H9 (cell line): ENCODE measurements at regions not wholly inside any gene's neighbourhood (a gene's known extent, or its start where the extent isn't known, plus 50 kb on each side); places are given as distances from the start of the nearest gene placed in this dataset.

Experiments
- DNase-seq: peaks from one replicate; pipeline ENCODE4 v3.0.0-alpha.2; 2017
- H2AFZ ChIP-seq: one replicate; pipeline ENCODE4 v1.6.1; 2013; ENCODE audit warnings: mild to moderate bottlenecking, low read length, control low read depth, moderate library complexity
- H2AK5ac ChIP-seq: 2 replicates; pipeline ENCODE4 v1.6.1; 2013; ENCODE audit warnings: low read length, control low read depth, mixed read lengths; ENCODE audit not compliant: insufficient read length
- H2BK120ac ChIP-seq: one replicate; pipeline ENCODE4 v1.6.1; 2013; ENCODE audit warnings: low read depth, mild to moderate bottlenecking, low read length, control low read depth, inconsistent platforms; ENCODE audit not compliant: poor library complexity, severe bottlenecking
- H2BK12ac ChIP-seq: 2 replicates; pipeline ENCODE4 v1.6.1; 2013; ENCODE audit warnings: low read length, control low read depth, mixed read lengths, low read depth; ENCODE audit not compliant: insufficient read length
- H2BK15ac ChIP-seq: 2 replicates; pipeline ENCODE4 v1.6.1; 2013; ENCODE audit warnings: low read depth, low read length, control low read depth
- H2BK20ac ChIP-seq: one replicate; pipeline ENCODE4 v1.6.1; 2013; ENCODE audit warnings: low read depth, mild to moderate bottlenecking, low read length, control low read depth, inconsistent platforms; ENCODE audit not compliant: poor library complexity, severe bottlenecking
- H2BK5ac ChIP-seq: 2 replicates; pipeline ENCODE4 v1.6.1; 2013; ENCODE audit warnings: low read length, control low read depth, mixed read lengths; ENCODE audit not compliant: insufficient read length
- H3K14ac ChIP-seq: 2 replicates; pipeline ENCODE4 v1.6.1; 2013; ENCODE audit warnings: low read length, control low read depth; ENCODE audit not compliant: insufficient read depth
- H3K18ac ChIP-seq: 2 replicates; pipeline ENCODE4 v1.6.1; 2013; ENCODE audit warnings: low read depth, mild to moderate bottlenecking, mixed read lengths, low read length, control low read depth; ENCODE audit not compliant: insufficient read length
- H3K23ac ChIP-seq: 2 replicates; pipeline ENCODE4 v1.6.1; 2013; ENCODE audit warnings: low read length, control low read depth, mixed read lengths, low read depth; ENCODE audit not compliant: insufficient read length
- H3K23me2 ChIP-seq: 2 replicates; pipeline ENCODE4 v1.6.1; 2013; ENCODE audit warnings: low read depth, mild to moderate bottlenecking, mixed read lengths, low read length, control low read depth; ENCODE audit not compliant: insufficient read length, poor library complexity, severe bottlenecking
- H3K27ac ChIP-seq: 2 replicates; pipeline ENCODE4 v1.5.1; 2013; ENCODE audit warnings: low read length, control low read depth, mixed read lengths, low read depth; ENCODE audit not compliant: insufficient read length
- H3K27me3 ChIP-seq: 2 replicates; pipeline ENCODE4 v1.6.1; 2013; ENCODE audit warnings: low read length, control low read depth, inconsistent platforms; ENCODE audit not compliant: insufficient read depth
- H3K4ac ChIP-seq: 2 replicates; pipeline ENCODE4 v1.6.1; 2013; ENCODE audit warnings: low read depth, mild to moderate bottlenecking, control low read depth, inconsistent platforms, low read length, moderate library complexity
- H3K4me1 ChIP-seq: 2 replicates; pipeline ENCODE4 v1.6.1; 2013; ENCODE audit warnings: low read length, control low read depth, inconsistent platforms; ENCODE audit not compliant: insufficient read depth
- H3K4me2 ChIP-seq: 2 replicates; pipeline ENCODE4 v1.6.1; 2013; ENCODE audit warnings: low read length, control low read depth, mixed read lengths; ENCODE audit not compliant: insufficient read length, insufficient read depth
- H3K56ac ChIP-seq: 2 replicates; pipeline ENCODE4 v1.6.1; 2013; ENCODE audit warnings: low read depth, mild to moderate bottlenecking, mixed read lengths, low read length, control low read depth; ENCODE audit not compliant: insufficient read length
- H3K79me1 ChIP-seq: 2 replicates; pipeline ENCODE4 v1.6.1; 2013; ENCODE audit warnings: low read depth, mild to moderate bottlenecking, moderate library complexity, low read length, control low read depth, inconsistent platforms; ENCODE audit not compliant: insufficient read depth, poor library complexity, severe bottlenecking
- H3K79me2 ChIP-seq: 2 replicates; pipeline ENCODE4 v1.6.1; 2013; ENCODE audit warnings: low read length, control low read depth, inconsistent platforms; ENCODE audit not compliant: insufficient read depth
- H3K9ac ChIP-seq: 2 replicates; pipeline ENCODE4 v1.6.1; 2013; ENCODE audit warnings: low read length, control low read depth, mixed read lengths; ENCODE audit not compliant: insufficient read length; ENCODE audit errors: extremely low read depth
- H3K9me3 ChIP-seq: one replicate; pipeline ENCODE4 v1.6.1; 2013; ENCODE audit warnings: low read depth, low read length, inconsistent platforms; ENCODE audit not compliant: control insufficient read depth
- H3T11ph ChIP-seq: one replicate; pipeline ENCODE4 v1.6.1; 2013; ENCODE audit warnings: mild to moderate bottlenecking, low read length, control low read depth, inconsistent platforms
- H4K20me1 ChIP-seq: one replicate; pipeline ENCODE4 v1.6.1; 2013; ENCODE audit not compliant: control insufficient read depth, insufficient read length, insufficient read depth
- H4K5ac ChIP-seq: 2 replicates; pipeline ENCODE4 v1.6.1; 2013; ENCODE audit warnings: low read depth, mild to moderate bottlenecking, mixed read lengths, low read length, control low read depth; ENCODE audit not compliant: insufficient read length
- H4K8ac ChIP-seq: replicated peaks from 2 replicates; pipeline ENCODE4 v1.6.1; 2013; ENCODE audit warnings: low read length, control low read depth, mixed read lengths, low read depth; ENCODE audit not compliant: insufficient read length
- H4K91ac ChIP-seq: 2 replicates; pipeline ENCODE4 v1.6.1; 2013; ENCODE audit warnings: low read depth, mild to moderate bottlenecking, moderate library complexity, mixed read lengths, low read length, control low read depth; ENCODE audit not compliant: insufficient read length
- H3K27ac Mint-ChIP-seq, 3 experiments: 2 replicates in 2 of 3; 3 replicates in 1 of 3; pipeline ENCODE4 v1.8.0; 2020 to 2021; ENCODE audit warnings: mixed read lengths in 3 of 3, mild to moderate bottlenecking in 1 of 3, moderate library complexity in 1 of 3
- H3K27me3 Mint-ChIP-seq: 2 replicates; pipeline ENCODE4 v1.8.0; 2021; ENCODE audit warnings: low read depth, mild to moderate bottlenecking, moderate library complexity, mixed read lengths
- H3K36me3 Mint-ChIP-seq, 3 experiments: 2 replicates in 2 of 3; 3 replicates in 1 of 3; pipeline ENCODE4 v1.8.0; 2020 to 2021; ENCODE audit warnings: low read depth in 3 of 3, mixed read lengths in 3 of 3; ENCODE audit not compliant: insufficient read depth in 1 of 3
- H3K4me1 Mint-ChIP-seq, 2 experiments: 2 replicates each; pipeline ENCODE4 v1.8.0; 2020; ENCODE audit warnings: mixed read lengths in 2 of 2
- H3K4me3 Mint-ChIP-seq, 2 experiments: 2 replicates in 1 of 2; 3 replicates in 1 of 2; pipeline ENCODE4 v1.8.0; 2020 to 2021; ENCODE audit warnings: mild to moderate bottlenecking in 2 of 2, mixed read lengths in 2 of 2, moderate library complexity in 1 of 2
- H3K9me3 Mint-ChIP-seq, 2 experiments: 2 replicates in 1 of 2; 3 replicates in 1 of 2; pipeline ENCODE4 v1.8.0; 2020; ENCODE audit warnings: mild to moderate bottlenecking in 2 of 2, mixed read lengths in 2 of 2, moderate library complexity in 1 of 2
- WGBS: extraction: QIAGEN DNeasy Blood & Tissue Kit; methylation state at CpG from one replicate; pipeline ENCODE4 v1.1.7; 2013; ENCODE audit warnings: missing lambda C conversion rate, low lambda C conversion rate, mixed read lengths; ENCODE audit not compliant: insufficient read length; ENCODE audit errors: extremely low coverage; 5-methylcytosine and 5-hydroxymethylcytosine counted together
- TF ChIP-seq, protein P1 (sequence below): fragments of 200-600 bp; sonication (generic); conservative IDR thresholded peaks from 3 replicates; pipeline ENCODE4 v1.8.0; 2021; ENCODE audit warnings: antibody characterized with exemption, mild to moderate bottlenecking

DNA sequence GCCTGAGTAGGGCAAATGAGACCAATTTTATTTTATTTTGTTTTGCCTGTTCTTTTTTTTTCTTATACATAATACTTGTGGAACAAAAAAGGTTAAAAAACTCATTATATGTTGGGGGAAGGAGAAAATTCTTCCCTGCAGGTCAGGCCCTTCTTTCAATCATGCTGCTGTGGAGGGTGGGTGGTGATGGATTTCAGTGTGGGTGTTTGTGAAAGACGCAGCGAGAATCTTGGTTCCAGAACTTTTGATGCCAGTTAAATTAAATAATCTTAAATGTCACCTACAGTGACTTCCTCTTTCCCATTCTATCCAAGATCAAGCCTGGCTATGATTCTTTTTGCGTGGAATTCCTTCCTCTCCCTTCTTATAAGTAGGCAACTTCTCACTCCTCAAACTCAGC is 595.8 kb upstream of the EEF2KMT start:
- no peaks in the 10 kb centered on the region for H3K36me3 Mint-ChIP-seq
- Histone ChIP-seq H3K27me3 (no peaks in the 10 kb centered on the region), H3K9ac (no peak overlapping the region), H3K27ac (no peak overlapping the region), H2BK5ac (no peak overlapping the region), H4K8ac (no peak overlapping the region), H3K79me1 (no peaks in the 10 kb centered on the region), H3K56ac (no peak overlapping the region), H2BK12ac (no peak overlapping the region), H2BK15ac (no peak overlapping the region), H3K4ac (no peak overlapping the region), H3T11ph (no peak overlapping the region), H2BK20ac (no peak overlapping the region), H2AFZ (no peak overlapping the region), H3K14ac (no peak overlapping the region), H3K4me1 (no peaks in the 10 kb centered on the region), H2AK5ac (no peak overlapping the region), H3K23me2 (no peaks in the 10 kb centered on the region), H3K9me3 (no peaks in the 10 kb centered on the region), H3K23ac (no peak overlapping the region), H2BK120ac (no peak overlapping the region), H3K79me2 (no peaks in the 10 kb centered on the region), H4K20me1 (no peaks in the 10 kb centered on the region), H3K4me2 (no peak overlapping the region), H3K18ac (no peak overlapping the region), H4K5ac (no peak overlapping the region), H4K91ac (no peak overlapping the region)
- H3K4me3 Mint-ChIP-seq = no peak overlapping the region
- WGBS = no CpG with 5 or more reads among the region's 3 CpGs
- H3K4me1 Mint-ChIP-seq = no peaks in the 10 kb centered on the region
- H3K27ac Mint-ChIP-seq = no peak overlapping the region
- H3K9me3 Mint-ChIP-seq = no peaks in the 10 kb centered on the region
- H3K27me3 Mint-ChIP-seq = peaks cover 3% of the 10 kb centered on the region
- no peak for DNase-seq
- TF ChIP-seq, protein P1, sequence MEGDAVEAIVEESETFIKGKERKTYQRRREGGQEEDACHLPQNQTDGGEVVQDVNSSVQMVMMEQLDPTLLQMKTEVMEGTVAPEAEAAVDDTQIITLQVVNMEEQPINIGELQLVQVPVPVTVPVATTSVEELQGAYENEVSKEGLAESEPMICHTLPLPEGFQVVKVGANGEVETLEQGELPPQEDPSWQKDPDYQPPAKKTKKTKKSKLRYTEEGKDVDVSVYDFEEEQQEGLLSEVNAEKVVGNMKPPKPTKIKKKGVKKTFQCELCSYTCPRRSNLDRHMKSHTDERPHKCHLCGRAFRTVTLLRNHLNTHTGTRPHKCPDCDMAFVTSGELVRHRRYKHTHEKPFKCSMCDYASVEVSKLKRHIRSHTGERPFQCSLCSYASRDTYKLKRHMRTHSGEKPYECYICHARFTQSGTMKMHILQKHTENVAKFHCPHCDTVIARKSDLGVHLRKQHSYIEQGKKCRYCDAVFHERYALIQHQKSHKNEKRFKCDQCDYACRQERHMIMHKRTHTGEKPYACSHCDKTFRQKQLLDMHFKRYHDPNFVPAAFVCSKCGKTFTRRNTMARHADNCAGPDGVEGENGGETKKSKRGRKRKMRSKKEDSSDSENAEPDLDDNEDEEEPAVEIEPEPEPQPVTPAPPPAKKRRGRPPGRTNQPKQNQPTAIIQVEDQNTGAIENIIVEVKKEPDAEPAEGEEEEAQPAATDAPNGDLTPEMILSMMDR = no peak
